Activated CD8-positive, alpha-beta memory T cell treated with anti-CD3 and anti-CD28 coated beads for 36 hours (primary cell): ENCODE measurements at regions not wholly inside any gene's neighbourhood (a gene's known extent, or its start where the extent isn't known, plus 50 kb on each side); places are given as distances from the start of the nearest gene placed in this dataset.

Experiments used
- CTCF ChIA-PET: fragments of 350-600 bp; sonication (Branson Sonifier 250); formaldehyde crosslinking; loops from one replicate; lab custom pipeline; 2021; ENCODE audit warnings: antibody characterized with exemption; lab: Charles Lee
- POLR2A ChIA-PET: fragments of 350-600 bp; sonication (Branson Sonifier 250); formaldehyde crosslinking; loops from one replicate; lab custom pipeline; 2021; ENCODE audit warnings: antibody characterized with exemption; lab: Charles Lee

DNA sequence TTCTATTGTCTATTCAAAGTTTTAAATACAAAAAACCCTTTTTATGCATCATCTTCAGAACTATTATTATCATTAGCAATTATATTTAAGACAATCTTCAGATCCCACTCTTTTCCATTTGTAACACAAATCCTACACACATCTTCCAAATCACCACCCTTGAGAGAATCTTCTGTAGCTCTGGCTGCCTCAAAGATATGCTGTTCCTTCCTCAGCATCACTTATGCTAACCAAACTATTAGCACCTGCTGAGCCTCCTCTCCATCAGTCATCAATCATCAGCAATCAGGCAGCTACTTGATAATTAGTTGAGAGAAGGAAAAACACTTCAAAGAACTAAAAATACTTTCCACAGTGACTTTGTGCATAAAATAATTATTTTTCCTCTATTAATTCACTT, 1082.2 kb downstream of the C4orf33 start:
- POLR2A ChIA-PET: no interaction called here
- CTCF ChIA-PET: no interaction called here

DNA sequence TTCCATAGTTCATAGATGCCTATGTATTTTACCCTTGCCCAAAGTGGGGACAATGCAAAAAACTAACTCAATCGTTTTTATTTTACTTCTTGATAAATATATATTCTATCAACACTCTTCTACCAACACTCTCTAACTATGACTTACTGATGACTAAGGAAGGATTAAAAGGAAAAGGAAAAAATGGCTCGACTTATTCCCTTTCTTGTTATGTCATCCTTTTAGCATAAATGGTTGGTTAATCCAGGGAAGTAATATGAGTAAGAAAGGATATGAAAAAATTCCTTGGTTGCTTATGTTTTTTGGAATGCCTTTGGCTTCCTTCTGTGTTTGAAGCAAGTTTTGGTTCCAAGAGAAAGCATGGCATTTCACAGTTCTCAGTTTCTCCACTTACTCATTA, 1087.1 kb downstream of the C4orf33 start:
- ChIA-PET POLR2A (no interaction called here), CTCF (no interaction called here)

DNA sequence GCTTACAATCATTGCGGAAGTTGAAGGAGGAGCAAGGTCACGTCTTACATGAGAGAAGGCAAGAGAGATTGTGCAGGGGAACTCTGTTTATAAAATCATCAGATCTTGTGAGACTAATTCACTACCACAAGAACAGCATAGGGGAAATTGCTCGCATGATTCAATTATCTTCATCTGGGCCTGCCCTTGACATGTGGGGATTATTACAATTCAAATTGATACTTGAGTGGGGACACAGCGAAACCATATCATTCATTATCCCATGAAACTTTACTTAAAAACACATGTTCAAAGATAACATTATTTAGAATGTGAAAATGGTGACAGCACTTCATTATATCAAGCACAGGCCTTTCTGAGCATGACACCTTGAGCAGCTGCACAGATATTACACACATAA, 1087.8 kb downstream of the C4orf33 start:
- ChIA-PET POLR2A (no interaction called here), CTCF (no interaction called here)

DNA sequence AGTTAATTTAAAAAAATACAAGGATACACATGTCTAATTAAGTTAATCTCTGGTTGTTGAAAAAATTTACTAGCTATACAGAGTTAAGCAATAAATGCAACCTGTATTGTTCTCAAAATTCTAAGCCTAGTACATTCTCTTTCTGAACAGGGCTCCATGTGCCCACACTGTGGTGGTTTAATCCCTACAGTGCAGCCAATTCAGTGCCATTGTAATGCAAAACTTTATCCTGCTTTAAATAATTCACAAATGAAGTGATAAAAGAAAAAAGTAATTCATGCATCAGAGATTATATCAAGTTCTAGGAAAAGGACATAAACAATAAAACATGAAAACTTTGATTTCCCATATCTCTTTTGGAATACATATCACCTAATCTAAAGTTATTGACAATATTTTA, 1089.2 kb downstream of the C4orf33 start:
- CTCF ChIA-PET: no interaction called here

DNA sequence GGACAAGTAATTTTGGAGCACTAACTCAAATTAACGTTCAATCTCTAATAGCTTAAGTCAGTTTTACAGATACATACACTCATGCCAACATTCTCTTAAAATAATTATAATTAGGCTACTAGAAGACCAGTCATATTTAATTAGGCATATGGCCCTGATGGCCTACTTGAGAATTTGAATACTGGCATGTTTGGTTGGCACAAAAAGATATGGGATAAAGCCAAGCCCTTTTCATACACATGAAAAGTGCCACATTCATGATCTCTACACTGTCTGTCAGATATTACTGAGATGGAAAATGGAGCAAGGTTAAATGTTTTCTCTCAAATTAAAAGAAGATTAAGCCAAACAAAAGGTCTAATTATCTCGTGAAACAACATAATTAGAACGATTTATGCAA, 1091.0 kb downstream of the C4orf33 start:
- CTCF ChIA-PET: no interaction called here
- POLR2A ChIA-PET: no interaction called here

More for the DNA sequence above, 1089.2 kb downstream of the C4orf33 start:
- POLR2A ChIA-PET: no interaction called here

DNA sequence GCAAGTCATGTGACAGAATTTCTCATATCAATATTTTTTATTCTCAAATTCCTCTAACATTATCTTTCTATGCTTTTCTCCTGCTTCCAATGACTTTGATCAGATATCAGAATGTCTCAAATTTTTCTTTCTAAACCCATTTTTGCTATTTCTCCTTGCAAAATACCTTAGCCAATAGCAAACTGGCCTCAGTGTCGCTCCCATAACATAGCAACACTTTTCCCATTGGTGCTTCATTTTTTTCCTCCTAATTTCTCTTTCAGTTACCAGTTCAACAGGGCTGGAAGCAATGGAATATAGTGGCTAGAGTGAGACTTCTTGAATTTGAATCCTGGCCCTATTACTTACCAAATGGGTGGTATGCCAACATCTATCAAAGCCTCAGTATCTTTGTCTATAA, 1091.6 kb downstream of the C4orf33 start:
- POLR2A ChIA-PET: no interaction called here

DNA sequence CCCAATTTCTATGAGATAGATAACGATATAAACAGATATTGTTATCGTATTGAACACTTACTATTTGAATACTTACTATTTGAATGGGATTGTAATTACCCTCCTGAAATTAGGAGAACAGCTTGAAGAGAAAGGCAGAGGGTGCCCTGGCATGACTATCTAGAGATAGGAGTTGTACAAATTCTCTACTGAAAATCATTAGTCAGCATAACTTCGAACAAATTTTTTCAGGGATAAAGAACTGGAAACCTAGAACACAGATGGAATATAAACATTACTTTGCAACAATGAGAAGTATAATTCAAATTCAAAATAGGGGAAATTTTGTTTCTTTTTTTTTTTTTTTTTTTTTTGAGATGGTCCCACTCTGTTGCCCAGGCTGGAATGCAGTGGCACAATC, 1096.8 kb downstream of the C4orf33 start:
- CTCF ChIA-PET: no interaction called here

More for the DNA sequence above, 1091.6 kb downstream of the C4orf33 start:
- CTCF ChIA-PET: no interaction called here

DNA sequence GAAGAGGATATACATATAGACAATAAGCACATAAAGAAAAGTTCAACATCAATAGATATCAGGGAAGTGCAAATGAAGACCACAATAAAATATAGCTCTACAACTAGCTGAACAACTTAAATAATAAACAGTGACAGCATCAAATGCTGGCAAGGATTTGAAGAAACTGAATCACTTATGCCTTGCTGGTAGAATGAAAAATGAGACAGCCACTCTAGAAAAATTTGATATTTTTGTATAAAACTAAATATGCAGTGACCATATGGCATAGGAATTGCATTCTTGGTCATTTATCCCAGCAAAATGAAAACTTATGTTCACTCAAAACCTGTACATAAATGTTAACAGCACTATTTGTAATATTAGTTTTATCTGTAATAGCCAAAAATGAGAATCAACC, 1102.0 kb downstream of the C4orf33 start:
- POLR2A ChIA-PET: no interaction called here
- CTCF ChIA-PET: no interaction called here

More for the DNA sequence above, 1096.8 kb downstream of the C4orf33 start:
- POLR2A ChIA-PET: no interaction called here

DNA sequence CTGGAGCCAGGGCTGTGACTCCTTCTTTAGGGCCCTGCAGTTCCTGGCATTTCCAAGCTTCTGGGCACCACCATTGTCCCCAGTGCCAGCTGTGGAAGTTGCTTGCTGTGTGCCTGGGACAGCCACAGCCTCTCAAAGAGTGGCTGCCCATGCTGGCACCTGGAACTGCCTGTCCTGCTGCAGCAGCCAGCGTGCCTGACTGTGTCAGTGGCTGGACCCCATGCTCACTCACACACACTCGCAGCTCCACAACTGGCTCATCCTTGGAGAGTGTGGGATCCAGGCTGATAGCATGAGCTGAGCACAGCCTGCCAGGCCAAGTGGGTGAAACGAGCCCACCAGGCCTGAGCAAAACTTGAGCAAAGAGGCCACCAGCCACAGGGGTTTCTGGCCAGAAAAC, 1107.6 kb downstream of the C4orf33 start:
- ChIA-PET CTCF (no interaction called here), POLR2A (no interaction called here)

DNA sequence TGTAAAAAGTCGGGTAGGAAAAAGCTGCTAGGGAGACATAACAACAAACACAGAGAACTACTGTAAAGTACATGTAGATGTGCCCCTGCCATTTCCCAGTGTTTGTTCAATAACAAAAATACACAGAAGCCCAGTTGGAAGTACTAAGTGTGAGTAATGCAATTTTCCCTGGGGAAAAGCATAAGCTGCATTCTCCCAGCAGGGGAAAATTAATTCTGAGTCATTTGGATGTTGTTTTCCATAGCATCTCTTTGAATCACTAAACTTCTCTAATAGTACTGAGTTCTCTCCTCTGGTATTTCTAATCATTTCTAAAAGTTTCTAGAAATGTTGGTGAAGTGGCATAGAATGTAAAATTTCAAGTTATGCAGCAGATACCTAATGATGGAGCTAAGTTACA, 1114.9 kb downstream of the C4orf33 start:
- POLR2A ChIA-PET: no interaction called here

DNA sequence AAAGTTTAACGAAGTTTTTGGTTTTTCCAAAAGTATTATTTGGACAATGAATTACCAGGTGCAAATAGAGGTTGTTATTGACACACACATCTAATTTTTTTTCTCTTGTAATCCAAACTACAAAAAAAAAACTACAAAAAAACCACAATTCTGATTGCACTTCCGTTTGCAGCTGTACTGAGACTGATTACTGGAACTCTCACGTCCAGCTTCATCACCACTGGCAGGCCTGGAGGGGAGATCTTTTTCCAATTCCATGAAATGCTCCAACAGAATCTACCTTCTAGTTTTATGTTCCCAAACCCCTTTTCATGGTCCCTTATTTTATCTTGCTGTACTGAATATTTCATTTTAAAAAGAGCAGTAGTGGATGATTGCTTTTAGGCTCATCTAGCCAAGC, 1118.3 kb downstream of the C4orf33 start:
- ChIA-PET CTCF (no interaction called here), POLR2A (no interaction called here)

More for the DNA sequence above, 1114.9 kb downstream of the C4orf33 start:
- CTCF ChIA-PET: no interaction called here

DNA sequence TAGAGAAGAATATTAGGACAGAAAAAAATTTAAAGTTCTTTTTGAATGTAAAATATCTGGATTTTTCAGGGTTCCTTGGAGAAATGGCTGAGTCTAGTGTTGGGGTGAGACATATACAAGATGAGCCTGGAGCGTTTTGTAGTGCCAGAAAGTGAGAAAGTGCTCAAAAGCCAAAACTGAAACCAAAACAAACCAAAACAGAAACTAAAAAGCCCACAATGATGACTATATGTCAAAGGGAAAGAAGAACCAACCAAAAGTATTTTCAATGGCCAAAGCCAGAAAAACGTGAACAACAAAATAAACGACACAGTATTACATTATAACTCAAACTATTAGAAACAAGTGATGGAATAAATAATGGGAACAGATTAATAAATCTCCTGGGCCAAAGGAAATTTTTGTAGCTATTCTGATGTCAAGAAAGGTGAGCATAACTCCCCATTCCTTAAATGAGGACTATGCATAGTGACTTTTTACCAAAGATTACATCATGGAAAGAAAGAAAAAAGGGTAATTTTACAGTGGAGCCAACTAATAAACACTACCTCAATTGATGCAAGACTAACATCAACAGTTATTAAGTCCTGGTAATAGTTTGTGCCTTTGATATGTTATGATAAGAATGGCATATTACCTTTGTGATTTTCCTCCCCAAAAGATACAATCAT, 1137.6 kb downstream of the C4orf33 start:
- CTCF ChIA-PET: no interaction called here
- POLR2A ChIA-PET: no interaction called here

DNA sequence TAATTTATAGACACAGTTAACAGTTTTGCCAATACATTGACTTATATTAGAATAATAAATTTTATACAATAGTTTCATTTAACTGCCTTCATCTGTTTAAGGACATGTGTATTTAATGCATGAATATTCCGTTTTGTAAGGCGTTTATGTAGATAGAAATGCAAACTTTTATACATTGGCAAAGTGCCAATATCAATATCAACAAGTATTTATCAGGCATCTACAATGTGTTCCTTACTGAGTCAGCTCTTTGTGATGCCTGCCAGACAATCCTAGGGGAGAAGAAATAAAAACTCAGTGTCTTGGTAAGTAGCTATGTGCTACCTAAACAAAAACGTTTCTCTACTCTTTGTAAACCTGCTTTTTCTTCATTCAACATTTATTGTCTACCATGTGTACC, 1142.2 kb downstream of the C4orf33 start:
- POLR2A ChIA-PET: no interaction called here

DNA sequence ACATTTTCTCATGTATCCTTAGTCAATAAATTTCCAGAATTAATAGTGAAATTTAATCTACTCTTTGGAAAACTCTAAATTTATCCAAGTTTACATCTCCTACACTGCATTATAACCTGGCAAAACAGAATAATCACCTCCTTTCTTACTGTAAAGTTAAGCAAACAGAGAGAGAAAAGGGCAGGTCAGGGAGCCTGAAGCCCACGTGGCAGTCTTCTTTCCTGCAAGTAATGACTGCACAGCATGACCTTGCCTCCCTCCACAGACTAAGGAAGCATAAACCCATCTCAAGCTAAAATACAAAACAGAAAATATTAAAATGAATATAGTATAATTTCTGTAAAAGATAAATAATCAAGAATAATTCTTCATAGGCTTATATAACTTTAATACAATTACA, 1153.0 kb downstream of the C4orf33 start:
- CTCF ChIA-PET: no interaction called here
- POLR2A ChIA-PET: no interaction called here

More for the DNA sequence above, 1142.2 kb downstream of the C4orf33 start:
- CTCF ChIA-PET: no interaction called here

DNA sequence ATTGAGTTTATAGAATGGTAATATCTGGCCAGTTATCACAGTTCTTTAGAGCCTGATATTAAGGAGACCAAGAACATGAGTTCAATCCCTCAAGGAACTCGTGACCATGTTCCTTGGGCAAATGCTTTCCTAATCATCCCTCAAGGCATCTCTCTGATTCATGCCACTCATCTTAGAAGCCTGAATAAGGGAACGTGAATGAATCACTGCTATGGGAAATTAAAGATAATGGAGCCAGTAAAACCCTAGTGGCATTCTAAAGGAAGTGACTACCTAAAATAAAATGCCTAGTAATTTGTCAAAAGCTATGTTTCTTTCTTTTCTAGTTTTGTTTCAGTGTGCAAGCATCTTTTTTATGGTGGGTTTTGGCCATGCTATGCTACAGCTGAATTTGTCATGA, 1161.3 kb downstream of the C4orf33 start:
- ChIA-PET POLR2A (no interaction called here), CTCF (no interaction called here)

DNA sequence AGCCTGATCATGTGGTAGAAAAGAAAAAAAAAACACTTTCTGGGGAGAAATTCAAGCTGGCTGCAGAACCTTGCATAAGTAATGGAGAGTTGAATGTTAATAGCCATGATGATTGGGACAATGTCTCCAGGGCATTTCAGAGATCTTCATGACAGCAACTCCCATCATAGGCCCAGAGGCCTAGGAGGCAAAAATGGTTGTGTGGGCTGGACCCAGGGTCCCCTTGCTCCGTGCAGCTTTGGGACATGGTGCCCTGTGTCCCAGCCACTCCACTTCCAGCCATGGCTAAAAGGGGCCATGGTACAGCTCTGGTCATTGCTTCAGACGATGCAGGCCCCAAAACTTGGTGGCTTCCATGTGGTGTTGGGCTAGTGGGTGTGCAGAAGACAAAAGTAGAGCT, 1170.9 kb downstream of the C4orf33 start:
- ChIA-PET CTCF (no interaction called here), POLR2A (no interaction called here)

DNA sequence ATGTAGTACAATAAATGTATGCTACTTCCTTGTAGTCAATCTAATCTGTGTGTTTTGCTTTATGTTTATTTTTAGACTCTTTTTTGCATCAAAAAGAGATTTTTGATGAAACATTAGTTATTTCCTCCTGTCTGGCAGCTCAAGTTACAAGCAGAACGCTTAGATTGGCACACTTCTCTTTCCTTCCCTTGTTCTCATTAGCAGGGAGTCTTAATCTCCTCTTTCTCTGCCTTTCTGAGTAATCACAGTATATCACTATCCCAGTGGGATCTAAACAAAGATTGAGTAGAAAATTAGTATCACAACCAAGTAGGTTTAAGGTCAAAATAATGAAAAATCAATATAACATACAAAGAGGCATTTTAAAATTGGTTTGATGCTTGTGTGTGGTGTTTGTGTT, 1192.6 kb downstream of the C4orf33 start:
- ChIA-PET CTCF (no interaction called here), POLR2A (no interaction called here)

DNA sequence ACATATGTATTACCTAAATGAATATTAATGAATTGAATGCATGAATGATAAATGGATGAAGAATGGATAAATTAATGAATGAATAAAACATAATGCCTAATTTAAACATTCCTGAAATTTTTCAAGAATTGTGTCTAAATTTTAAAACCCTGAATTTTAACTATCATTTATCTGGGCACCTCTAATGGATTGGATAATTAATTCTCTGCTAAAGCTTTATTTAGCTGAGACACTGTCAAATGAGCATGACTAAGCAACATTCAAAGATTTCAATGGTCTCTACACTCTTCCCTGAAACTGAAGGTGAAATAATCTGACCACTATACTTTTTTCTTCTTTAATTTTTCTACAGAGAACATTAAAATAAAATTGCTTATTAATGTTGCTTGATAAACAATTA, 1197.7 kb downstream of the C4orf33 start:
- CTCF ChIA-PET: no interaction called here
- POLR2A ChIA-PET: no interaction called here

DNA sequence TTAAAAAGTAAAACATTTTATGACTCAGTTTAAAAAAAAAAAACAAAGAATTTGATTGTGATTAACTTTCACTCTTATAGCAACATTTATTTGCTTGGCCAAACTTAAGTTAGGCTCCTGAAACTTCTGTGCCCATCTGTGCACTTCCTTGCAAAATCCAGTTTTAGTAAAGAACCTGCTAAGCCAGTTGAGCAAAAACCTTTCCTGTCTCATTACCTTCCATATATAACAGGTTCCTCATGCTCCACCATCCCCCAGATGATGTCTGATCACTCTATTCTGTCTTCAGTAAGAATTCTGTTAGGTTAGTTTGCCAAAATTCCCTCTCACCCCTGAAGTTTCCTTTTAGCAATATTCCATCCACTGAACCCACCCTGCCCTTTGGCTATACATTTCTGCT, 1200.5 kb downstream of the C4orf33 start:
- CTCF ChIA-PET: no interaction called here
- POLR2A ChIA-PET: no interaction called here

DNA sequence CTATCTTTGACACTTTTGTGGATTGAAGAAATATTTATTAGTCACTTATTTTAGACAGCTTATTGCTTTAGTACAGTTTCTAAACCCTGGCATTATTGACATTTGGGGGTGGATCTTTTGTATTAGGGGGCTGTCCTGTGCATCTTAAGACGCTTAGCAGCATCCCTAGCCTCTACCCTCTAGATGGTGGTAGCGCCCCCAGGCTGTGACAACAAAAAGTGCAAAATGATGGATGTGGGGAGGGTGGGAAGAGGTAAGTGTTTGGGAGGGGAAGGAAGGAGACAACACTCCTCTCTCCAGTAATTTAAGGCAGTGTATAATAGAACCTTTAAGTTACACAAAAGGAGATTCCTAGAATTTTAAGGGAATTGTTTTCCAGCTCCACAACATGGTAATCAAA, 1210.6 kb downstream of the C4orf33 start:
- POLR2A ChIA-PET: no interaction called here
- CTCF ChIA-PET: no interaction called here

DNA sequence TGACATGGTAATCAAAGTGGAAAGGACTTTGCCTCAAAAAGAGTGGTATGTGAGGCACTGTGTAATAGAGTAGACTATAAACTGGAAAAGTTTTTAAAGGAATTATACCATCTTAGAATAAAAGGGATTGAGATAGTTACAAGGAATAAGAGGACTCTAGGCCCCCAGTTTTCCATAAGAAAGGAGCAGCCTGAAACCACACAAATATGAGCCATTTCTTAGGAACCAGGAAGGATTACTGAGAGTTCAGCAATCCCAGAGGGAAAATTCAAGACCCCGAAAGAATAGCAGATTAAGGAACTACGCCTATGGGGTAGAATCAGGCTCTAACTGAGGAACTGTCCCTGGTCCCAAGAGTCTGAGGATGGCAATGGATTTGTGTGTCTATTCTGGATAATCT, 1213.3 kb downstream of the C4orf33 start:
- CTCF ChIA-PET: no interaction called here

DNA sequence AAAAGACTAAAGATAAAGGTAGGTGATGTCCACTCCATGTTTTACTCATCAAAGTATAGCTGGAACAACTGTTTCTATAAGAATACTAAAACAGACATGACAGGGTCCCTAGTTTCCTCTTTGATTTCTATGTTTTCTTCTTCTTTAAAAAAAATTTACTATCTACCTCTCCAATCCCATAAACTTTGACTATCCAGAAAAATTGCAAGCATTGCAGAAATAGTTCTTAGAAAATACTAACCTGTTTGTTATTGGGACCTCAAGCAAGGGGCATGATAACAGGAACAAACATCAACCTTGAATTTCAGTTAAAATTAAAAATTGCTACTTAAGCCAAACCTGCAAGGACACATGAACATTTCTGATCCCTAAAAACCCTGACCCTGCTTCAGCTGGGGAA, 1226.5 kb downstream of the C4orf33 start:
- POLR2A ChIA-PET: no interaction called here
- CTCF ChIA-PET: no interaction called here

More for the DNA sequence above, 1213.3 kb downstream of the C4orf33 start:
- POLR2A ChIA-PET: no interaction called here
